NCI-H2081 (cell line): ENCODE measurements at regions not wholly inside any gene's neighbourhood (a gene's known extent, or its start where the extent isn't known, plus 50 kb on each side); places are given as distances from the start of the nearest gene placed in this dataset.

ENCODE experiments used
- DNase-seq, 2 experiments: peaks; one replicate each; lab custom pipeline; 2025; lab: John Stamatoyannopoulos, UW

DNA sequence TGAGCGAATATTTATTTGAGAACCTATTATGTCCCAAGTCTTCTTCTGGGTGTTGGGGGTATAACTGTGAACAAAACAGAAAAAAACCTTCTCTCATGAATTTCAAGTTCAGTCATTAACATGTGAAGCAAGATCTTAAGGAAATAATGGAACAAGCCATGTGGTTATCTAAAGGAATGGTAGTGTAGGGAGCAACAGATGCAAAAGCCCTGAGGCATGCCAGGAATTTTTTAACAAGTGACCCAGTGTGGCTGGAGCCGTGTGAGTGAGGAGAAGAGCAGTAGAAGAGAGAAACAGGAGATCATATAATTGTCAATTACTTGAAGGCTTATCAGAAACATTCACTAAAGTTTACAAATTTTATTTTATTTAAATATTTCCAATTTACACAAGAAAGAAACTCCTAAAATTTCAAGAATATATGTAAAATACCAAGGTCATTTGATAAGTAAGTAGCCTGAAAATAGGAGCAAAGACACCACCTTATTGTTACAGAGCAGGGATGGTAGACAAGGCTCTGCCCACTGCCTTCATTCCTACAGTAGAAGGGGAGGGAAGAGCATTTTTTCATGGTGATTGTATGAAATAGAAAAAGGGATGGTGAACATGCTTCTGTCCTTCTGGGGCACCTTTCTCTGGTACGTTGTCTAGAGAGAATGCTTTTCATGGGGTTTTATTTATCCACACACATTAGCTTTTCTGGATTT is 345.1 kb downstream of the PLOD2 start:
- no peak for DNase-seq

DNA sequence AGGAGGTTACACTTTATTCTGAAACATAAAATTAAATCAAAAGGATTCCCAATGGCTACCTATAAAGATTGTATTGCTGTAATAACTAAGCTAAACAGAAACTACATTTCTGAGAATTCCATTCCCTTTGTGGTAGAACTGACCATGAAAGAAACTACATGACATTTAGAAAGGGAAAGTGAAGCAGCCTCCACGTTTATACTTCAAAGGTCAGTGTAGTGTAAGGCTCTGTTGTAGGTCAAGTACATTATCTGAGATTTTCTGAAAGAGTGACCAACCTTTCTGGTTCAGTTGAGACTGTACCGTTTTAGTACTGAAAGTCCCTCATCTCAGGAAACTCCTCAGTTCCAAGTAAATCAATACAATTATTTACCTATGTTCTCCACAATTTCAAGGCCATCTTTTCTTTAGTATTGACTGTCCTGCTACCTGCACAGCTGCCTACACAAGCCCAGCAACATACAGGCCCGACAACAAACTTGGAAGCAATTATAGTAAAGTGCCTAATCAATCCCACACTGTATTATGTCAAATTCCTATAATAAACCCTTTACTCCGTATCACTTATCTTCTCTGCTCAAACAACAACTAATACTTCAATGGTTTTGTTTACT is 343.0 kb downstream of the PLOD2 start:
- no peak for DNase-seq

- no peak for DNase-seq
Measured at GRCh38 chr3:145820170-145820569, 340.8 kb downstream of the PLOD2 start.

- DNase-seq, result no peak
Measured at GRCh38 chr3:145842294-145842902, 318.6 kb downstream of the PLOD2 start.

DNA sequence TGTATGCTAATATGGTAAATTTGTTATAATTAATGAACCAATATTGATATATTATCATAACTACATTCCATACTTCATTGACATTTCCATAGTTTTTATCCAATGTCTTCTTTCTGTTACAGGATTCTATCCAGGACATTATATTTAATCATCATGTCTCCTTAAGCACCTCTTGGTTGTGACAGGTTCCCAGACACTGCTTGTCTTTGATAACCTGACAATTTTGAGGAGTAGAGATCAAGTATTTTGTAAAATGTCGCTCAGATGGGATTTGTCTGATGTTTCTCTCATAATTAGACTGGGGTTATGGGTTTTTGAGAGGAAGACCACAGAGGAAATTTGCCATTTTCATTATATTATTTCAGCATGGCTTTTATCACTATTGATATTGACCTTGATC is 317.4 kb downstream of the PLOD2 start:
- DNase-seq, result no peak

DNA sequence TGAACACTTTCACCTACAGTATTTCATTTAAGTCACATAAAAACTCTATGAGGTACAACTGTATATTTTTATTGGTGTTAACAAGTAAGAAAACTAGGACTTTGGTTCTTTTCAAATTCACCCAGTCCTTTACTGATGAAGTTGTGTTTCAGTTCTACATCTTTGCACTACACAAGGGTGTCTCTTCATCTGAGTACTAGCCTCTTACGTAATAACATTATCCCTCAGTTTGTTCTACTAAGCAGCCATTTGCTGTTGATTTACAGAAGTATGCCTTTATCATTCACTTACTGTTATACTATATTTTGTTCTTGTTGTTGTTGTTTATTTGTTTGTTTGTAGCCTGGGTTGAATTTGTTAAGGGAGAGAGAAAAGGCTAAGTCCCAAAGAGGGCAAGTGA is 311.9 kb downstream of the PLOD2 start:
- DNase-seq, result no peak

DNA sequence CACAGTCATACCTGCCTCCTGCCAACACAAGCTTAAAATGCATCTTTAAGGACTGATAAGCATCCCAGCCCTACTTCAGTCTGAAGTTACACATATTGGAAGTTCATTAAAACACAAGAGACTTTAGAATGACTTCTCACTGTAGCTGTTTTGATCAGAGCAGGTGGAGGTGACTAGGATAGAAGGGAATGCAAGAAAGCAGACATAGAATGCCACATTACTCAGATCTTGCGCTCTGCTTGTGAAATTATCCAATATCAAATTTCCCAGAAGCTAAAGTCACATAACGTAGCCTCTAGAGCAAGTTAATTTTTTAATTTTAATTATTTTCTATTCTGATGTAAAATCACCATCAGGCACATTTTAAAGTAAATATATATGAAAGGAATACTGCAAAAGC is 306.5 kb downstream of the PLOD2 start:
- no peak for DNase-seq

- DNase-seq, result no peak
Measured at GRCh38 chr3:145857956-145858355, 303.0 kb downstream of the PLOD2 start.

- no peak for DNase-seq
Measured at GRCh38 chr3:145864336-145864735, 296.6 kb downstream of the PLOD2 start.

GRCh38 chr3:145865399-145866018 is 295.5 kb downstream of the PLOD2 start:
- DNase-seq, result no peak

- DNase-seq, result no peak
Measured at GRCh38 chr3:145869958-145870357, 291.0 kb downstream of the PLOD2 start.

DNA sequence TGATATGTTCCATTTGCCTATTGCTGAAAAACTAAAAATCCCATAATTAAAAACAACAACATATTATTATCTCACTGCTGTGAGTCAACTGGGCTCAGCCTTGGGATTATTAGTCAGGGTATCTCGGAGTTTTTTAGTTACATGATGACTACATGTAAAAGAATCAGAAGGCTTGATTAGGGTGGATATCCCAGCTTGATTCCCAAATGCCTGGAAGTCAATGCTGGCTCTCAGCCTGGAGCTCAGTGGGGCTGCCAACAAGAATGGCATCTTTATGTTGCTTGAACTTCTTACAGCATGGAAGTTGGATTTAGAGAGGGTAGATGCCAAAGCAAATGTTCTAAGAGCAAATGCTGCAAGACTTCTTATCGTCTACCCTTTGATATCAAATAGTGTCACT is 278.5 kb downstream of the PLOD2 start:
- DNase-seq, result no peak

DNA sequence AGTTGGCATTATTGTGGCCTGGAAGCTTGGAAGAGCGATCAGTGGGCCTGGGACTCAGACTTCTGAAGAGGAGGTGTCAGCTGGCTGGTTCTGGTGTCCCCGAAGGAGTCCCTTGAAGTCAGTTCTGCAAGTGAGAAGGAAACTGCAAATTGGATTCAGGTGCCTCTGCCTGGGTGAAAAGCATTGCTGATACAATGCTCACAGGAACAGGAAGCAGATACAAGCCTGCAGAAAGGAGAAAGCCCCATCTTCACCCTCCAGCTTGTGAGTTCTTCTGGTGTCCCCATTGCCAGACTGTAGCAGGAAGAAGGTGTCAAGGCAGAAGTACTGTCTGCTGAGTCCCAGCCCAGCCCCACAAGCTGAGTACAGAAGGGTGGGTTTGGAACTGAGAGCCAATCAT is 271.3 kb downstream of the PLOD2 start:
- peak in 1 of 2 experiments; percentile 19 for DNase-seq

DNA sequence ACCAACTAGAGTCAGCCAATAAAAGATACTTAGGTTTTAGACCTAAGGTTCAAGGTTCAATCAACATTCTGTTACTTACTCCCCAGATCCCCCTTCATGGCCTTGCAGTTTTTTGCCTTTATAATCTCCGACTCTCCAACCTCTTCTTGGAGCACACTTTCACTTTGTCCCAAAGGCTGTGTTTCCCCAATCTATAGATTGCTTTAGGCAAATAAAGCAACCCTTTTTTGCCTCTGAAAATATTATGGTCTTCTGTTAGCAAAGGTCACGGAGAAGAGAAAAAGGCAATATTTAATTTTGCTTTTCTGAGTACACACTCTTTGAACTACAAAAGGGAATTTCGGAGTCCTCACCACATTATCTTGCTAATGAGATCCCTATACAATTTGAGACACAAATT is 268.1 kb downstream of the PLOD2 start:
- DNase-seq, result peak; percentile 38 to 64

GRCh38 chr3:145893331-145893730 is 267.7 kb downstream of the PLOD2 start:
- DNase-seq, result peak; percentile 38 to 80

DNA sequence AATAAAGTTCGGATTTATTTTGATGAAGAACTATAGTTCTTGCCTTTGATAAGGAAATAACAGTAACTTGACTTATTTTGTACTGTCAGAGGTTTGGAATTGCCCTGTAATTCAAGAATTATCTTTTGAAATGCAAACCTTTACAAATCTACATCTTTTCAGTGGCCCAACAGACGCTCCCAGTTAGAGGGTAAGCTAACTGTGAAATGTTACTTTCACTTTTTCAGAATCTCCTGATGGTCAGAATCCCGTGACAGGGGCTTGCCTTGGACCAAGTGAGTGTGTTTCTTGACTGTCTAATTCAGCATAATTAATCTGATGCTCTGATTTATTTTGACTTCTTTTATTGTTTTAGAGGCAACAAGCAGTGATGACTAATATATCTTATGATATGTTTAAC is 262.5 kb downstream of the PLOD2 start:
- DNase-seq, result no peak

DNA sequence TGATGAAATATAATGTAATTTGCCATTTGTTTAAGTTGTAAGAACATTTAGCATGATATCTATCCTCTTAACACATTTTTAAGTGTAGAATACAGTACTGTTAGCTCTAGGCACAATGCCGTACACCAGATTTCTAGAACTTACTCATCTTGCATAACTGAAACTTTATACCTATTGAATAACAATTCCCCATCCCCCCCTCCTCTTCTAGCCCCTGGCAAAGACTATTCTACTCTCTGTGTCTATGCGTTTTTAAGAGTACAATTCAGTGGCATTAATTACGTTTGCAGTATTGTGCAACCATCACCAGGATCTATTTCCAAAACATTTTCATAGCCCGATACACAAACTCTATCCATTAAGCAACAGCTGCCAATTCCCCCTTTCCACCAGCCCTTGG is 261.7 kb downstream of the PLOD2 start:
- no peak for DNase-seq

DNA sequence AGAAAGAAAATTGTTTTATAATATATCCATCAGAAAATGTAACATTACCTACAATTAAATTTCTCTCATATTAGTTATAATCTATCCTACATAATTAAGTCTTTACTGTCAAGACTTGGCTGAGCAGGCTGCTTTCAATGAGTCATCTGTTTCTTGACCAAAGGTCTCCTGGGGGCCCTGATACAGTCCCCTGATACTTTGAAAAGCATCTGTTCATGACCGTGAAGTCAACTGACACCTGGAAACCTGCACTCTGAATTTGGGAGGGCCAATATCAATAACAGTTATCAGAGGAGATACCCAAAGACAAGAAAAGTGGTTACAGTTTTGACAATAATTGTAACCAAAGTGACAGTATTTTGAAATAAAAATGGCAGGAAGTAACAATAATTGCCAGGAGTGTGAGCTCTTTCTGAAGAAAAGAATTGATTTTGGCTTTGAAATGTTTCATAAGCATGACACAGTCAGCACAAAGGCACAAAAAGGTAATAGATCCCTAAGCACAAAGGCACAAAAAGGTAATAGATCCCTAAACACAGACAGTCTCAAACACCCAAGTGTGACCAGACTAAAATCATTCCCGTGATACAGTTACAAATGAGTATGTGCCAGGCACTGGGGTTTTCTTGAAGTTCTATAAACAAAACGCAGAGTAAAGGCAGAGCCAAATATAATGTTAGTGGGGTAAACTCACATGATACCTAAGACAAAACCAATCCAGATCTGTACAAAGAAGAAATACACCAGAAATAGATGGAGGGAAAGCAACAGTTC is 260.7 kb downstream of the PLOD2 start:
- DNase-seq, result no peak

- DNase-seq, result no peak
Measured at GRCh38 chr3:145902166-145902565, 258.8 kb downstream of the PLOD2 start.

DNA sequence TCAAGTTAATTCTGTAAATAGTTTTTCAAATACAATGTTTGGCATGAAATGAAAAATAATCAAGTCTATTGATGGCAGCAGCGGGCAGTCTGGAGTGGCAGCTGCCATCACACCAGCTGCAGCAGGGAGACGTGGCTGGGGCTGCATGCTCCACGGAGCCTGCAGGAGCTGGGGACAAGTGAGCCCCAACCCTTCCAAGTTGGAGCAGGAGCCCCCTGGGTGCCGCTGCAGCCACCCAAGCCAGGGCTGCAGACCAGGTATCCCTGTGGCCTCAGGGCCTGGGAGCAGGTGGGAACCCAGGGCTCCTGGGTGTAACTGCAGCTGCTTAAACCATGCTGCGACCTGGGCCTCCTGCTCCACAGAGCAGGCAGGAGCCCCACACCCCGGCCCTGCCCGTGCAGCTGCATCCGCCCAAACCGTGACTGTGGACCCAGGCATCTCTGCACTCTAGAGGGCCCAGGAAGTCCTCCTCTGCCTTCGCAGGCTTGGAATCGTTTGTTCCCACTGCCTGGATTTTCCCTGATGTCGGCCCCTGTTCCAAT is 257.4 kb downstream of the PLOD2 start:
- DNase-seq, result peak; percentile 41 to 84

DNA sequence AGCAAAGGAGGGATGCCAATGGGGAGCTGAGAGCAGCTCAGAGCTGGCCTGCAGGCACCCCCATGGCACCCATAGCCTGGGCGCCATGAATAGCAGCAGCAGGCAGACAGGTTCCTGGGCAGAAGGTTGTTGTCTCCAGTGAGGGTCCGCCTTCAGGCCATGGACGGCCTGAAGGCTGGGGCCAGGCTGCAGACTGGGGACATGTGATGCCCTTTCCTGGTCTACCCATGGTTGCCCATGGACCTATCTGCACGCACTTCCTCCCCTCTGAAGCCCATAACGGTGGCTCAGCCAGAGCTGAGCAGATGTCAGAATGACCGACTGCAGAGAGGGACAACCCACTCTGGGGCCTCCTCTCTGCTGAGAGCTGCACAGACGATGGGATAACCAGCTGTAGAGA is 256.8 kb downstream of the PLOD2 start:
- no peak for DNase-seq

- no peak for DNase-seq
Measured at GRCh38 chr3:145906301-145906700, 254.7 kb downstream of the PLOD2 start.
